ENCODE measurements at regions not wholly inside any gene's neighbourhood (a gene's known extent, or its start where the extent isn't known, plus 50 kb on each side); places are given as distances from the start of the nearest gene placed in this dataset.
"Not testable (repeated sequence)": the region's sequence is repeated elsewhere in the genome, so short reads cannot be mapped to it uniquely, and the experiment has no call there.

GRCh38 chr16:26985100-26986065, 81.3 kb upstream of the C16orf82 start:
- DNase-seq (ENCODE audit: low spot score): no peak

GRCh38 chr16:26987597-26988010, 79.1 kb upstream of the C16orf82 start:
- DNase-seq (ENCODE audit: low spot score): no peak

- no peak for DNase-seq (ENCODE audit: low spot score)
Measured at GRCh38 chr16:26988186-26988585, 78.5 kb upstream of the C16orf82 start.

- DNase-seq (ENCODE audit: low spot score): not testable (repeated sequence)
Measured at GRCh38 chr16:26990384-26991120, 76.2 kb upstream of the C16orf82 start.

- DNase-seq (ENCODE audit: low spot score): no peak
Measured at GRCh38 chr16:26992666-26993349, 73.9 kb upstream of the C16orf82 start.

GRCh38 chr16:26993511-26993910, 73.2 kb upstream of the C16orf82 start:
- no peak for DNase-seq (ENCODE audit: low spot score)

GRCh38 chr16:26993963-26994362, 72.8 kb upstream of the C16orf82 start:
- no peak for DNase-seq (ENCODE audit: low spot score)

GRCh38 chr16:26995522-26995921, 71.2 kb upstream of the C16orf82 start:
- no peak for DNase-seq (ENCODE audit: low spot score)

- DNase-seq (ENCODE audit: low spot score): no peak
Measured at GRCh38 chr16:27005386-27005785, 61.3 kb upstream of the C16orf82 start.

Data from CD4-positive, alpha-beta T cell treated with Interleukin-2 at 100 ng/mL for 4 hours (primary cell).